ENCODE measurements at regions not wholly inside any gene's neighbourhood (a gene's known extent, or its start where the extent isn't known, plus 50 kb on each side); places are given as distances from the start of the nearest gene placed in this dataset.

DNA sequence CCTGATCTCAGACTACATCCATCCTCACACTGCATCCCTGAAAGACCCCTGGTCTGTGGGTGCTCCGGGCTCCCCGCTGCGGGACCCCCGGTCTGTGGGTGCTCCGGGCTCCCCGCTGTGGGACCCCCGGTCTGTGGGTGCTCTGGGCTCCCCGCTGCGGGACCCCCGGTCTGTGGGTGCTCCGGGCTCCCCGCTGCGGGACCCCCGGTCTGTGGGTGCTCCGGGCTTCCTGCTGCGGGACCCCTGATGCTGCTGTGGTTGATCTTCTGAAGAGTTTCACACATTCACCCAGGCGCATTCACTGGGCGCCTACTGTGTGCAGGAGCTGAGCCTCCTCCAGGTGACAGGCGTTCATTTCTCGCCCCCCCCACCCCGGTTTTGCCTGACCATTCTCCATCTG is 162.7 kb upstream of the SALL3 start:
- no peaks in the 10 kb centered on the region for H3K36me3 ChIP-seq (ENCODE audit: control insufficient read depth, insufficient read depth, low read length)
- DNase-seq (ENCODE audit: low read depth), result no peak
- H3K4me3 ChIP-seq (ENCODE audit: low read depth, low read length), result no peak overlapping the region
- H3K27me3 ChIP-seq (ENCODE audit: control insufficient read depth, insufficient read depth, low read length), result peaks cover 5% of the 10 kb centered on the region
- TF ChIP-seq CTCF (IDR thresholded peaks at IDR 0.05; ENCODE audit: insufficient read depth, low read length, poor library complexity, severe bottlenecking), result no peak

DNA sequence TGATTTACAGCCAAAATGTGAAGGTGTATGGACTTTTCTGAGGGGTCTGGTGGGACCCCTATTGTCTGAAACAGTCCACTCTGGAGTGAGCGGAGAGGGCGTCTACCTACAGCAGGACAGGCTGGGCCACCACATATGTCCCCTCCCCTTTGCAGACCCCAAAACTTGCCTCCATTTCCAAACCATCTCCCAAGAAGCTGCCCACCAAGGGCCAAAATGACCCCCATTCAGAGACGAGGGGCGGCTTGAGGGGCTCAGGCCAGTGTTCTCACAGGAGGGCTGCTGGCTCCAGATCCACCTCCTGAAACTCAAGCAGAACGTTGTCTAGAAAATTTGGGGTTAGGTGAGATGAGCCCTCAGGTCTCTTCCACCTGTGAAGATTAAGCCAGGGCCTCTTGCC is 161.1 kb upstream of the SALL3 start:
- no peaks in the 10 kb centered on the region for H3K36me3 ChIP-seq (ENCODE audit: control insufficient read depth, insufficient read depth, low read length)
- no peak overlapping the region for H3K4me3 ChIP-seq (ENCODE audit: low read depth, low read length)
- TF ChIP-seq CTCF (IDR thresholded peaks at IDR 0.05; ENCODE audit: insufficient read depth, low read length, poor library complexity, severe bottlenecking), result no peak
- peaks cover 2% of the 10 kb centered on the region for H3K27me3 ChIP-seq (ENCODE audit: control insufficient read depth, insufficient read depth, low read length)
- DNase-seq (ENCODE audit: low read depth), result no peak

DNA sequence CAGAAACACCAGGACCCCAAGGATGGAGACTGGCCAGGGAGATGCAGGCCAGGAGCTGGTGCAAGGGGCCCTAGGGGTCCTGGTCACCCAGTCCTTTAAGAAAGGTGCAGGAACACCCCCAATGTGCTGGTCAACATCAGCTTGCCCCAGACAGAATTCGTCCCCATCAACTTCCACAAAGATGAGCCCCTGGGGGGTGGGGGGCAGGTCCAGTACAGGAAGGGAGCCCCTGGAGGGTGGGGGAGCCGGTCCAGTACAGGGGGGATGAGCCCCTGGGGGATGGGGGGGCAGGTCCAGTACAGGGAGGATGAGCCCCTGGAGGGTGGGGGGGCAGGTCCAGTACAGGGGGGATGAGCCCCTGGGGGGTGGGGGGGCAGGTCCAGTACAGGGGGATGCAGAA is 160.7 kb upstream of the SALL3 start:
- no peak for DNase-seq (ENCODE audit: low read depth)
- TF ChIP-seq CTCF (IDR thresholded peaks at IDR 0.05; ENCODE audit: insufficient read depth, low read length, poor library complexity, severe bottlenecking), result no peak
- H3K27me3 ChIP-seq (ENCODE audit: control insufficient read depth, insufficient read depth, low read length), result peaks cover 2% of the 10 kb centered on the region
- no peaks in the 10 kb centered on the region for H3K36me3 ChIP-seq (ENCODE audit: control insufficient read depth, insufficient read depth, low read length)
- H3K4me3 ChIP-seq (ENCODE audit: low read depth, low read length), result no peak overlapping the region

DNA sequence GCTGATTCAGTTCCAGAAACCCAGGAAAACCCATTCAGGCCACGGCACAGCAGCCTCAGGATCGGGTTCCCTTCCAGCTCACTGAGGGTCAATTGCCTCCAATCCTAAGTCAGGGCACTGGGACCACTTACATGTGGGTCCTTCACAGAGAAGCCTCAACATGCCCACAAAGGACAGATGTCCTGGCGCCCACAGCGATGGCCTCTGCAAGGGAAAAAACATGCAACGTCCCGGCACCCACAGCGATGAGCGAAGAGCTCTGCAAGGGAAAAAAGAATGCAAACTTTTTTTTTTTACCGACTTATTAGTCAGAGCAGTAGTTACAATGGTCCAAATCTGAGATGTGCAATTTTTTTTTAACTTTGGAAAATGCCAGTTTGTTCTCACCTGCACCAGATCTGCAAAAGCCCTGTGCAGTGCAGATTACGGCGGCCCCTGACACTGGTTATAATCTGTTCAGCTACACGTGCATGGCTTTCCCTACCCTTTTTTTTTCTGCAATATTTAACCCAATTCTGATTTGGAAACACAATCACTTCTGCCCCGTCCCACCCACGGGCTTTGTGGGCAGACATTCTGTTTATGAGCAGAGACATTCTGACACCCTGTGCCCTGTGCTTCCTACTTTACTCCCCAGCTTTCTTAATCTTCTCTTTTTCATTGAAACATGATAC is 159.3 kb upstream of the SALL3 start:
- no peak for DNase-seq (ENCODE audit: low read depth)
- no peak for TF ChIP-seq CTCF (IDR thresholded peaks at IDR 0.05; ENCODE audit: insufficient read depth, low read length, poor library complexity, severe bottlenecking)
- Histone ChIP-seq H3K36me3 (ENCODE audit: control insufficient read depth, insufficient read depth, low read length) (no peaks in the 10 kb centered on the region), H3K4me3 (ENCODE audit: low read depth, low read length) (no peak overlapping the region), H3K27me3 (ENCODE audit: control insufficient read depth, insufficient read depth, low read length) (no peaks in the 10 kb centered on the region)

DNA sequence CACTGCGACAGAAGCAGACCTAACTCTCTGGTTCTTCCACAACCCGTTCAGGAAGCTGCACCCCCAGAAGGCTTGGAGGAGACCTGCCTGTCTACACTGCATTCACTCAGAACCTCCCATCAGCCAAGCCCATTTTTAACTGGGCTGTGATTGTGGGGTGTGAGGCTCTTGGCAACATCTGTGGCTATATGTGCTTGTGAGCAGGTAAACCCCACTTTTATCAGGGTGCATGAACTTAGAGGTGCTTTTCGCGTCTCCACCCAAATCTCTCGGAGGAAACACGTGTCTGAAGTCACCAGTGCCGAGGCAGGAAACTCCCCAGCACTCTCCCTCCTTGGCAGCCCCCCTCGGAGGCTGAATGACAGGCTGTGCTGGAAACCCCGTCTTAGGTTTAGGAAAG is 158.2 kb upstream of the SALL3 start:
- TF ChIP-seq CTCF (IDR thresholded peaks at IDR 0.05; ENCODE audit: insufficient read depth, low read length, poor library complexity, severe bottlenecking), result no peak

More for the DNA sequence above, 158.2 kb upstream of the SALL3 start:
- Histone ChIP-seq H3K4me3 (ENCODE audit: low read depth, low read length) (no peak overlapping the region), H3K27me3 (ENCODE audit: control insufficient read depth, insufficient read depth, low read length) (no peaks in the 10 kb centered on the region), H3K36me3 (ENCODE audit: control insufficient read depth, insufficient read depth, low read length) (no peaks in the 10 kb centered on the region)
- DNase-seq (ENCODE audit: low read depth), result no peak
